ENCODE measurements at regions not wholly inside any gene's neighbourhood (a gene's known extent, or its start where the extent isn't known, plus 50 kb on each side); places are given as distances from the start of the nearest gene placed in this dataset.

DNA sequence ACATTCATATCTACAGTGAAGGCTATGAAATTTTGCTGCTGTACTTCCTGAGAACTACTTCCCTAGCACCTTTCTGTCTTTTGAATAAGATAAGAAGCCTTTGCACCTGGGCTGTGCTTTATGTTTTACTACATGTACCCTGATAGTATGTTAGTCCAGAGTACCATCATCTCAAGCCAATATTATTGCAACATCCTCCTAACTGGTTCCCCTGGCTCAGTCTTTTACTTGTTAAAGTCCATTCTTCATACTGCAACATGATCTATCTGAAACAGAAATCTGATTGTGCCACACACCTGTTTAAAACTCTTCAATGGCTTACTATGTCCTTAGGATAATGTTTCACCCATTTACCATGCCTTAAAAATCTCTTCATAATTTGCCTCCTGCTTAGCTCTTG is 102.3 kb downstream of the AGTR2 start:
- TF ChIP-seq, protein P1, sequence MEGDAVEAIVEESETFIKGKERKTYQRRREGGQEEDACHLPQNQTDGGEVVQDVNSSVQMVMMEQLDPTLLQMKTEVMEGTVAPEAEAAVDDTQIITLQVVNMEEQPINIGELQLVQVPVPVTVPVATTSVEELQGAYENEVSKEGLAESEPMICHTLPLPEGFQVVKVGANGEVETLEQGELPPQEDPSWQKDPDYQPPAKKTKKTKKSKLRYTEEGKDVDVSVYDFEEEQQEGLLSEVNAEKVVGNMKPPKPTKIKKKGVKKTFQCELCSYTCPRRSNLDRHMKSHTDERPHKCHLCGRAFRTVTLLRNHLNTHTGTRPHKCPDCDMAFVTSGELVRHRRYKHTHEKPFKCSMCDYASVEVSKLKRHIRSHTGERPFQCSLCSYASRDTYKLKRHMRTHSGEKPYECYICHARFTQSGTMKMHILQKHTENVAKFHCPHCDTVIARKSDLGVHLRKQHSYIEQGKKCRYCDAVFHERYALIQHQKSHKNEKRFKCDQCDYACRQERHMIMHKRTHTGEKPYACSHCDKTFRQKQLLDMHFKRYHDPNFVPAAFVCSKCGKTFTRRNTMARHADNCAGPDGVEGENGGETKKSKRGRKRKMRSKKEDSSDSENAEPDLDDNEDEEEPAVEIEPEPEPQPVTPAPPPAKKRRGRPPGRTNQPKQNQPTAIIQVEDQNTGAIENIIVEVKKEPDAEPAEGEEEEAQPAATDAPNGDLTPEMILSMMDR (IDR thresholded peaks at IDR 0.05), result no peak
- H3K36me3 ChIP-seq, result no peaks in the 10 kb centered on the region
- peaks cover 0 to 9% (median 0%) of the 10 kb centered on the region in 7 donors for H3K27me3 ChIP-seq
- no peak overlapping the region for H3K27ac ChIP-seq
- H3K4me1 ChIP-seq, result no peaks in the 10 kb centered on the region
- no peak for ATAC-seq
- no peaks in the 10 kb centered on the region for H3K9me3 ChIP-seq
- no peak for DNase-seq
- H3K4me3 ChIP-seq, result no peak overlapping the region
- intact Hi-C loops (cut with DNase I), result no loop called here

DNA sequence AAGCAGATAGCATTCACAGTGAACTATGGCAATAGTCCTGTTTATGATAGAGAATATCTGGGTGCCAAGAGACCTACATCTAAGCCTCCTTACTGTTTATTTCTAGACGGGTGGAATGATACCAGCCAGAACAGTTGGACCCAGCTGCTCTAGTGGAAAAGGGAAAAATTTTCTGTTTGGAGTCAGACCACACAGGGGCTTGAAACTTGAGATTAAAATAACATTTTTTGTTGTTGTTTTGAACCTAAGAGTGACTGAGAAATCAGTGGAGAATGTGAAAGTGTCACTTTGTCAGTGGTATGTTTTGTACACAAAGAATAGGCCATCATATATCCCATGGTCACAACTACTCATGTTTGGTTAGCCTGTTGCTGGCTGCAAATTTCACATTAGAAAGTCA is 105.7 kb downstream of the AGTR2 start:
- DNase-seq, result no peak
- no peaks in the 10 kb centered on the region for H3K36me3 ChIP-seq
- no peaks in the 10 kb centered on the region for H3K4me1 ChIP-seq
- TF ChIP-seq, protein P1 (IDR thresholded peaks at IDR 0.05), result no peak
- no peak overlapping the region for H3K4me3 ChIP-seq
- WGBS, 2 donors, result 35 to 38% methylated on average over 1 of the region's 1 CpG
- H3K27ac ChIP-seq, result no peak overlapping the region
- ATAC-seq, result peak in 1 of 8 donors; percentile 25
- no peaks in the 10 kb centered on the region for H3K9me3 ChIP-seq
- intact Hi-C loops (cut with DNase I), result no loop called here
- peaks cover 0 to 19% (median 0%) of the 10 kb centered on the region in 7 donors for H3K27me3 ChIP-seq

DNA sequence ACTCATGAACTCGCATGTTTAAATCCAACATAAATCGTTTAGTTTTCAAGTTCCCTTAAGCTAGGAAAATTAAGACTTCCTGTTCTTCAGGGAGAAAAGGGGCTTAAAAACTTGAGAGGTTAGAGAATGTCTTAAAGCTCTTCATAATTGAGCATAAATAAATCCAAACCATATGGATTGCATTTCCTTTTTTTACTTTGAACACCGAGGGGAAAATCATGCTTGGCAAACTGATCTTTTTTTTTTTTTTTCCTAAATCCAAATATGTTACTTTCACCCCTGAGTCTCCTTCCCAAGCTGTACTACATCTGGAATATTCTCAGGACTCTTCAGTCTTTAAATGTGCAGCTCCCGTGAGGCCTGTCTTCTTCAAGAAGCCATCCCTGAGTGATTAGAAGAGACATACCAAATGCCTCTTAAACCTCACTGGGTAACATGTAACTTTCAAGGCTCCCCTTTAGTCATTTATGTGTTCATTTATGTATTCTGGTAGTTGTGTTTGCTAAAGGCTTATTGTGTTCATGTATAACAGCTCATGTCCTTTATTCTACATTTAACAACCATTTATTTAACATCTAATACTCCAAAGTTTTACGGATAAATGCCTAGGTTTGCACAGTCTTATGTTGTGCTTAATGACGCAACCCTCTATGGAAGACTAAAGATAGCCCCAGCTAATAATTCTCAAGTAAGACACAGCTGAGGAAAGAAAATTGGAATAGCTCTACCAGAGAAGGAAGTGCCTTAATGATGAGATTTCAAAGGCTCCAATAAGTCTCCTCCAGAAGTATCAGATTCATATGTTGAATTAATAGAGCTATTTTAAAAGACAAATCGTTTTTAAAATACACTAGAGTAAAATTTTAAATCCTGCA is 107.0 kb downstream of the AGTR2 start:
- WGBS, 2 donors, result 55% methylated on average over 7 of the region's 7 CpGs
- intact Hi-C loops (cut with DNase I), result no loop called here

DNA sequence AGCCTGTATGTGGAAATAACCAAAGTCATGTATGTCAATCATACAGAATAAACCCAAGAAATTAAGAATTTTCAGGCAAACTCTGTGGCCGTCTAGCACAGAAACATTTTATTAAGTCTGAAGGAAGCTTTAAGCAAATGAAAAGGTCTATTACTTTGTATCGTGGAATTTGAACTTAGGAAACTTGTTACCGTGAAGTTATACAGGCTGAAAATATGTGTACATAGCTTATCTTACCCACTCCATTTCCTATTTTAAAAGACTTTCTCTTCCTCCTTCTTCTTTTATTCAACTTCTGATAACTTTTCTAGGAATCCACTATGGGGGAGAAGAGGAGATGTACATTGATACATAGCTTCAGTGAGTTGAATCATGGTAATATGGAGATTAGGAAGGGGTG is 108.3 kb downstream of the AGTR2 start:
- no peak overlapping the region for H3K4me3 ChIP-seq
- H3K27ac ChIP-seq, result no peak overlapping the region
- no peaks in the 10 kb centered on the region for H3K4me1 ChIP-seq
- WGBS, 2 donors, result 69 to 73% methylated on average over 3 of the region's 3 CpGs
- H3K9me3 ChIP-seq, result no peaks in the 10 kb centered on the region
- TF ChIP-seq, protein P1 (IDR thresholded peaks at IDR 0.05), result no peak
- DNase-seq (no peak), ATAC-seq (no peak)
- no peaks in the 10 kb centered on the region for H3K36me3 ChIP-seq
- intact Hi-C loops (cut with DNase I), result no loop called here
- H3K27me3 ChIP-seq, result peaks cover 0 to 19% (median 0%) of the 10 kb centered on the region in 7 donors

More for the DNA sequence above, 107.0 kb downstream of the AGTR2 start:
- no peak for ATAC-seq
- Histone ChIP-seq H3K36me3 (no peaks in the 10 kb centered on the region), H3K27ac (no peak overlapping the region), H3K27me3 (peaks cover 0 to 19% (median 0%) of the 10 kb centered on the region in 7 donors), H3K4me3 (no peak overlapping the region), H3K4me1 (no peaks in the 10 kb centered on the region), H3K9me3 (no peaks in the 10 kb centered on the region)
- TF ChIP-seq, protein P1 (IDR thresholded peaks at IDR 0.05), result no peak
- no peak for DNase-seq

Data from heart right ventricle (tissue), 16 donors.